ENCODE measurements at regions not wholly inside any gene's neighbourhood (a gene's known extent, or its start where the extent isn't known, plus 50 kb on each side); places are given as distances from the start of the nearest gene placed in this dataset.

- Histone ChIP-seq H3K4me1 (ENCODE audit: insufficient read depth, low read length, poor library complexity, severe bottlenecking) (no peaks in the 10 kb centered on the region), H4K20me1 (ENCODE audit: insufficient read depth, low read length) (no peaks in the 10 kb centered on the region), H3K9me2 (ENCODE audit: insufficient read depth, low read length) (no peaks in the 10 kb centered on the region), H3K36me3 (ENCODE audit: insufficient read depth, low read length) (no peaks in the 10 kb centered on the region), H3K4me3 (ENCODE audit: low read depth, low read length, poor library complexity, severe bottlenecking) (no peak overlapping the region), H3K9me3 (ENCODE audit: low read length) (no peaks in the 10 kb centered on the region), H3K79me2 (ENCODE audit: insufficient read depth, low read depth, low read length) (no peaks in the 10 kb centered on the region), H3K4me2 (ENCODE audit: low read length) (no peak overlapping the region), H3K27ac (ENCODE audit: low read depth, low read length, poor library complexity, severe bottlenecking) (no peak overlapping the region), H2AFZ (ENCODE audit: low read length) (no peak overlapping the region)
- intact Hi-C loops (cut with micrococcal nuclease; ENCODE audit: unreplicated experiment) = no loop called here
- ChIA-PET CTCF (ENCODE audit: unreplicated experiment) (no interaction called here), POLR2A (no interaction called here)
- no peak for TF ChIP-seq CTCF (conservative IDR thresholded peaks at IDR 0.05; ENCODE audit: low read length)
- TF ChIP-seq EZH2phosphoT487 (IDR thresholded peaks at IDR 0.05; ENCODE audit: borderline replicate concordance, low read depth, low read length) = no peak
- BruUV-seq (replicated peaks) = no TSS peak
- no peak for DNase-seq (ENCODE audit: low spot score)
Measured at GRCh38 chr1:63126104-63126503, 196.3 kb upstream of the FOXD3 start.

- ChIA-PET POLR2A (no interaction called here), CTCF (ENCODE audit: unreplicated experiment) (no interaction called here)
- no peaks in the 10 kb centered on the region for H3K4me1 ChIP-seq (ENCODE audit: insufficient read depth, low read length, poor library complexity, severe bottlenecking)
- H3K79me2 ChIP-seq (ENCODE audit: insufficient read depth, low read depth, low read length) = no peaks in the 10 kb centered on the region
- no peak overlapping the region for H3K4me2 ChIP-seq (ENCODE audit: low read length)
- H3K27ac ChIP-seq (ENCODE audit: low read depth, low read length, poor library complexity, severe bottlenecking) = no peak overlapping the region
- H3K9me3 ChIP-seq (ENCODE audit: low read length) = no peaks in the 10 kb centered on the region
- BruUV-seq (replicated peaks) = no TSS peak
- H3K9me2 ChIP-seq (ENCODE audit: insufficient read depth, low read length) = no peaks in the 10 kb centered on the region
- DNase-seq (ENCODE audit: low spot score) = no peak
- H2AFZ ChIP-seq (ENCODE audit: low read length) = no peak overlapping the region
- TF ChIP-seq EZH2phosphoT487 (IDR thresholded peaks at IDR 0.05; ENCODE audit: borderline replicate concordance, low read depth, low read length) (no peak), CTCF (conservative IDR thresholded peaks at IDR 0.05; ENCODE audit: low read length) (no peak)
- no peak overlapping the region for H3K4me3 ChIP-seq (ENCODE audit: low read depth, low read length, poor library complexity, severe bottlenecking)
- intact Hi-C loops (cut with micrococcal nuclease; ENCODE audit: unreplicated experiment) = no loop called here
- H3K36me3 ChIP-seq (ENCODE audit: insufficient read depth, low read length) = no peaks in the 10 kb centered on the region
- no peaks in the 10 kb centered on the region for H4K20me1 ChIP-seq (ENCODE audit: insufficient read depth, low read length)
Measured at GRCh38 chr1:63127376-63127775, 195.0 kb upstream of the FOXD3 start.

DNA sequence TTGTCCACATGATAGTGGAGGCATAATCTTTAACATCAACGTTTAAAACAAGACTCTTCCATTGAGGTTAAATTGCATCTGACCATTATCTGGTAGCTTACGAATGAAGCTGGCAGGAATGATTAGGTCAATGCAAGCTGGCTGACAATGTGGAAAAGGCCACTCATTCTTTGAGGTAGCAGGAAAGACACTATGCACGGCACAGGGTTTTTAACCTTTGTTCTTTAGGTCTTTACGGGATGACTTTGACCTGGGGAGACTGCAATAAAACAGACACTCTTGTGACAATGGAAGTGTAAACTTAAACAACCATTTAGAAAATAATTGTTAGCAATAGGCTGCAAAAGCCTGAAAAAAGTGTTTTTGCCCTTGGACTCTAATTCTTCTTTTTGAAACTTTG, 193.8 kb upstream of the FOXD3 start:
- H3K4me1 ChIP-seq (ENCODE audit: insufficient read depth, low read length, poor library complexity, severe bottlenecking) = no peaks in the 10 kb centered on the region
- no peak for TF ChIP-seq EZH2phosphoT487 (IDR thresholded peaks at IDR 0.05; ENCODE audit: borderline replicate concordance, low read depth, low read length)
- H3K36me3 ChIP-seq (ENCODE audit: insufficient read depth, low read length) = no peaks in the 10 kb centered on the region
- ChIA-PET CTCF (ENCODE audit: unreplicated experiment) (no interaction called here), POLR2A (no interaction called here)
- H3K4me3 ChIP-seq (ENCODE audit: low read depth, low read length, poor library complexity, severe bottlenecking) = no peak overlapping the region
- BruUV-seq (replicated peaks) = no TSS peak
- no peak for DNase-seq (ENCODE audit: low spot score)
- H3K79me2 ChIP-seq (ENCODE audit: insufficient read depth, low read depth, low read length) = no peaks in the 10 kb centered on the region
- no peaks in the 10 kb centered on the region for H4K20me1 ChIP-seq (ENCODE audit: insufficient read depth, low read length)
- intact Hi-C loops (cut with micrococcal nuclease; ENCODE audit: unreplicated experiment) = no loop called here
- no peaks in the 10 kb centered on the region for H3K9me2 ChIP-seq (ENCODE audit: insufficient read depth, low read length)
- no peaks in the 10 kb centered on the region for H3K9me3 ChIP-seq (ENCODE audit: low read length)
- H2AFZ ChIP-seq (ENCODE audit: low read length) = no peak overlapping the region
- no peak overlapping the region for H3K4me2 ChIP-seq (ENCODE audit: low read length)
- no peak overlapping the region for H3K27ac ChIP-seq (ENCODE audit: low read depth, low read length, poor library complexity, severe bottlenecking)

Measured in OCI-LY7 (cell line).